ENCODE measurements at regions not wholly inside any gene's neighbourhood (a gene's known extent, or its start where the extent isn't known, plus 50 kb on each side); places are given as distances from the start of the nearest gene placed in this dataset.

DNA sequence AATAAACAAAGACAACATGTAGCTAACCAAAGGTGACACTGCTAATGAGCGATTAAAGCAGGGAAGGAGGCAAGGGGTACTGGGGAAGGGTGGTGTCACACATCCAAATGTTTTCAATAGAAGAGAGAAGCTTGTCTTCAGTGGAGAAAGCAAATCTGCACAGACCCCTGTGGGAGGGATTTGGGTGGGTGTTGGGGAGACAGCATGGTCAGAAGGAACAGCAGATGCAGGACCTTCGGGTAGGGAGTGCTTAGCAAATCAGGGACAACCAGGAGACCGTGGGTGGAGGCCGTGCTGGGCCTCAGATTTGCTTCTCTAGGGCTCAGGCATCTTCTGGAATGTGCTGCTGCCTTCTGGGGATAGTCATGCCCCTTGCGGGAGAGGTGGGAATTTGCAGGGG, 185.3 kb upstream of the RAB6C start:
- no peaks in the 10 kb centered on the region for H3K4me1 ChIP-seq (ENCODE audit: control extremely low read depth in 1 of 4, control insufficient read depth in 4 of 4, insufficient read depth in 4 of 4, low read length in 3 of 4)
- 87% methylated on average over 4 of the region's 5 CpGs for WGBS (ENCODE audit: insufficient coverage)

DNA sequence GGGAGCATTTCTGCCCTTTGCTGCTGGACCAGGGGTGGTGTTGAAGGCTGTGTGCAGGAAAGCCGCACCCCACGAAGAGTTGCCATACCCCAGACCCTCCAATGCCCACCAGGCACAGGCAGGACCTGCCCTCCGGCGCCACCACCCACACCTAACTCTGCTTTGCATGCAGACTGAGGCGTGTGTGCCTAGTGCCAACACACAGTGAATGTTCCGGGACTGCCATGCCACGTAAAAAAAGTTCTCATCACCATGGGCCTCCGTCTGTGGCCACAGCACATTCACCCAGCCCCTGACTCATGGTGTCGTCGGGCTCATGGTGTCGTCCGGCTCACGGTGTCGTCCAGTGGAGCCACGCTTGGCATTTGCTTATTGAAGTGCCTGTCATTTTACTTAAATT, 184.9 kb upstream of the RAB6C start:
- ChIA-PET CTCF (interaction anchor here (1.6 kb wide), 1 partner anchor 12 kb away, joined by 4 read pairs; no protein-coding TSS in a partner anchor), POLR2A (no interaction called here)
- DNase-seq = no peak
- Histone ChIP-seq H3K4me1 (ENCODE audit: control extremely low read depth in 1 of 4, control insufficient read depth in 4 of 4, insufficient read depth in 4 of 4, low read length in 3 of 4) (no peaks in the 10 kb centered on the region), H3K36me3 (ENCODE audit: control insufficient read depth in 4 of 4, insufficient read depth in 4 of 4, low read length in 3 of 4) (no peaks in the 10 kb centered on the region), H3K27ac (ENCODE audit: insufficient read depth in 1 of 2, low read depth in 1 of 2, low read length in 2 of 2, poor library complexity in 1 of 2, severe bottlenecking in 2 of 2) (no peak overlapping the region), H3K9me3 (ENCODE audit: control extremely low read depth in 1 of 5, control insufficient read depth in 4 of 5, insufficient read depth in 2 of 5, low read depth in 1 of 5, low read length in 4 of 5) (no peaks in the 10 kb centered on the region), H3K27me3 (replicated peaks in 2 of 5; ENCODE audit: control insufficient read depth in 4 of 5, insufficient read depth in 5 of 5, low read length in 4 of 5) (peaks cover 0 to 5% (median 0%) of the 10 kb centered on the region in 5 experiments), H3K4me3 (ENCODE audit: control insufficient read depth in 1 of 7, extremely low read depth in 1 of 7, insufficient read depth in 4 of 7, low read depth in 2 of 7, low read length in 6 of 7) (no peak overlapping the region)
- WGBS (ENCODE audit: insufficient coverage) = 89% methylated on average over 10 of the region's 15 CpGs

More for the DNA sequence above, 185.3 kb upstream of the RAB6C start:
- POLR2A ChIA-PET = no interaction called here
- H3K27ac ChIP-seq (ENCODE audit: insufficient read depth in 1 of 2, low read depth in 1 of 2, low read length in 2 of 2, poor library complexity in 1 of 2, severe bottlenecking in 2 of 2) = no peak overlapping the region
- H3K9me3 ChIP-seq (ENCODE audit: control extremely low read depth in 1 of 5, control insufficient read depth in 4 of 5, insufficient read depth in 2 of 5, low read depth in 1 of 5, low read length in 4 of 5) = no peaks in the 10 kb centered on the region
- no peak for DNase-seq
- H3K4me3 ChIP-seq (ENCODE audit: control insufficient read depth in 1 of 7, extremely low read depth in 1 of 7, insufficient read depth in 4 of 7, low read depth in 2 of 7, low read length in 6 of 7) = no peak overlapping the region
- CTCF ChIA-PET = interaction anchor here (0.6 to 1.6 kb wide), 2 partner anchors 13 to 31 kb away, joined by 3 to 4 read pairs; no protein-coding TSS in a partner anchor
- no peaks in the 10 kb centered on the region for H3K36me3 ChIP-seq (ENCODE audit: control insufficient read depth in 4 of 4, insufficient read depth in 4 of 4, low read length in 3 of 4)
- peaks cover 0 to 5% (median 0%) of the 10 kb centered on the region in 5 experiments for H3K27me3 ChIP-seq (replicated peaks in 2 of 5; ENCODE audit: control insufficient read depth in 4 of 5, insufficient read depth in 5 of 5, low read length in 4 of 5)

GRCh38 chr2:129796225-129796624, 183.2 kb upstream of the RAB6C start:
- Histone ChIP-seq H3K27ac (ENCODE audit: insufficient read depth in 1 of 2, low read depth in 1 of 2, low read length in 2 of 2, poor library complexity in 1 of 2, severe bottlenecking in 2 of 2) (no peak overlapping the region), H3K36me3 (ENCODE audit: control insufficient read depth in 4 of 4, insufficient read depth in 4 of 4, low read length in 3 of 4) (no peaks in the 10 kb centered on the region), H3K4me3 (ENCODE audit: control insufficient read depth in 1 of 7, extremely low read depth in 1 of 7, insufficient read depth in 4 of 7, low read depth in 2 of 7, low read length in 6 of 7) (no peak overlapping the region), H3K27me3 (replicated peaks in 2 of 5; ENCODE audit: control insufficient read depth in 4 of 5, insufficient read depth in 5 of 5, low read length in 4 of 5) (peaks cover 0 to 4% (median 0%) of the 10 kb centered on the region in 5 experiments), H3K9me3 (ENCODE audit: control extremely low read depth in 1 of 5, control insufficient read depth in 4 of 5, insufficient read depth in 2 of 5, low read depth in 1 of 5, low read length in 4 of 5) (no peaks in the 10 kb centered on the region), H3K4me1 (ENCODE audit: control extremely low read depth in 1 of 4, control insufficient read depth in 4 of 4, insufficient read depth in 4 of 4, low read length in 3 of 4) (no peaks in the 10 kb centered on the region)
- ChIA-PET POLR2A (no interaction called here), CTCF (no interaction called here)
- DNase-seq = no peak
- 92% methylated on average over 7 of the region's 7 CpGs for WGBS (ENCODE audit: insufficient coverage)

- H3K27ac ChIP-seq (ENCODE audit: insufficient read depth in 1 of 2, low read depth in 1 of 2, low read length in 2 of 2, poor library complexity in 1 of 2, severe bottlenecking in 2 of 2) = no peak overlapping the region
- no peaks in the 10 kb centered on the region for H3K9me3 ChIP-seq (ENCODE audit: control extremely low read depth in 1 of 5, control insufficient read depth in 4 of 5, insufficient read depth in 2 of 5, low read depth in 1 of 5, low read length in 4 of 5)
- ChIA-PET CTCF (no interaction called here), POLR2A (no interaction called here)
- H3K4me1 ChIP-seq (ENCODE audit: control extremely low read depth in 1 of 4, control insufficient read depth in 4 of 4, insufficient read depth in 4 of 4, low read length in 3 of 4) = no peaks in the 10 kb centered on the region
- no peak overlapping the region for H3K4me3 ChIP-seq (ENCODE audit: control insufficient read depth in 1 of 7, extremely low read depth in 1 of 7, insufficient read depth in 4 of 7, low read depth in 2 of 7, low read length in 6 of 7)
- H3K36me3 ChIP-seq (ENCODE audit: control insufficient read depth in 4 of 4, insufficient read depth in 4 of 4, low read length in 3 of 4) = no peaks in the 10 kb centered on the region
- 97% methylated on average over 7 of the region's 9 CpGs for WGBS (ENCODE audit: insufficient coverage)
- DNase-seq = no peak
- H3K27me3 ChIP-seq (replicated peaks in 2 of 5; ENCODE audit: control insufficient read depth in 4 of 5, insufficient read depth in 5 of 5, low read length in 4 of 5) = peaks cover 0 to 4% (median 0%) of the 10 kb centered on the region in 5 experiments
These were observed 182.5 kb upstream of the RAB6C start for GRCh38 chr2:129796801-129797488.

DNA sequence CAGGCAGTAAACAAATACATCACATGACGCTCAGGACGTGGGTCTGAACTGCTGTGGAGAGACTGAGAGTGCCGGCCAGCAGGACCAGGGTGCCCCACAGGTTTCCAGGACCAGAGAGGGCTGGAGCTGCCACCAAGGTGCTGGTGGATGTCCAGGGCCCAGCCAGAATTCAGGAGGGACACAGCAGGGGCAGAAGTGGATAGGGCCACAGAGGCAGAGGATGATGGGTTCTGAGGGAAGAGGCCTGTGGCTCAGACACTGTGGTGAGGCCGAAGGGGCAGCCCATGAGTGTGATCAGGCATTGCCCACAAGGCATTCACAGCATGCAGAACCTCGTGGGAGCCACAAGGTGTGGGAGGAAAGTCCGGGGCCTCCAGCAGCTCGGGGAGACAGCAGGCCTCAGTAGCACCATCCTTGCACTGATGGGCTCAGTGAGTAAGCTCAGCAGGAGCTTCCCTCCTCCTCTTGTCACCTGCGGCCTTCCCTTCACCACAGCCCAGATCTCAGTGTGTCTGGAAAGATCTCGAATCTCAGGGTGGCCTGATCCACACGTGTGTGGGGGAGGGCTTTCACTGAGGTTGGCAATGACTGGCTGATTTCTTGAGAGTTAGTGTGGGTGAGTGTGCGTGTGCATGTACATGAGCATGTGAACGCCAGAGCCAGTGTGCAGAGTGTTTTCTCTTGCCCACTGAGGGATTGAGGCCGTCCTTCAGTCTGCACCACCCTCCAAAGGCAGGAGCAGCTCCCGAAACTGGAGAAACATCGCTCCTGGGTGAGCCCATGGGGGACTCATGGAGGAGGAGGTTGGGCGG, 181.8 kb upstream of the RAB6C start:
- ChIA-PET CTCF (no interaction called here), POLR2A (no interaction called here)
- peaks cover 0 to 6% (median 0%) of the 10 kb centered on the region in 5 experiments for H3K27me3 ChIP-seq (replicated peaks in 2 of 5; ENCODE audit: control insufficient read depth in 4 of 5, insufficient read depth in 5 of 5, low read length in 4 of 5)

DNA sequence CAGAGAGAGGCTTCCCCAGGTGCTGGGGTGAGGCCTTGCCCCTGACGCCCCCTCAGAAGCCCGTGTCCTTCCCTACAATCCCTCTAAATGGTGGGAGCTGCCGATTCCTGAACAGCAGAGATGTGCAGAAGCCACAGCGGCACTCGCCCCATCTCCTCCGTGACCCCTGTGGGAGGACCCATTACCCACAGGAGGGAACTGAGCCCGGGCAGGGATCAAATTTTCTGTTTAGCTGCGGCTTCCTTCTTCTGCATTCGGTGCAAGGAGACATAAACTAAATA, 181.2 kb upstream of the RAB6C start:
- H3K27me3 ChIP-seq (replicated peaks in 2 of 5; ENCODE audit: control insufficient read depth in 4 of 5, insufficient read depth in 5 of 5, low read length in 4 of 5) = peaks cover 0 to 6% (median 0%) of the 10 kb centered on the region in 5 experiments
- no peaks in the 10 kb centered on the region for H3K36me3 ChIP-seq (ENCODE audit: control insufficient read depth in 4 of 4, insufficient read depth in 4 of 4, low read length in 3 of 4)
- H3K27ac ChIP-seq (ENCODE audit: insufficient read depth in 1 of 2, low read depth in 1 of 2, low read length in 2 of 2, poor library complexity in 1 of 2, severe bottlenecking in 2 of 2) = no peak overlapping the region
- ChIA-PET CTCF (no interaction called here), POLR2A (no interaction called here)
- H3K4me1 ChIP-seq (ENCODE audit: control extremely low read depth in 1 of 4, control insufficient read depth in 4 of 4, insufficient read depth in 4 of 4, low read length in 3 of 4) = no peaks in the 10 kb centered on the region
- no peak overlapping the region for H3K4me3 ChIP-seq (ENCODE audit: control insufficient read depth in 1 of 7, extremely low read depth in 1 of 7, insufficient read depth in 4 of 7, low read depth in 2 of 7, low read length in 6 of 7)
- 96% methylated on average over 8 of the region's 9 CpGs for WGBS (ENCODE audit: insufficient coverage)
- DNase-seq = no peak
- no peaks in the 10 kb centered on the region for H3K9me3 ChIP-seq (ENCODE audit: control extremely low read depth in 1 of 5, control insufficient read depth in 4 of 5, insufficient read depth in 2 of 5, low read depth in 1 of 5, low read length in 4 of 5)

More for the DNA sequence above, 181.8 kb upstream of the RAB6C start:
- no peak overlapping the region for H3K27ac ChIP-seq (ENCODE audit: insufficient read depth in 1 of 2, low read depth in 1 of 2, low read length in 2 of 2, poor library complexity in 1 of 2, severe bottlenecking in 2 of 2)
- 92% methylated on average over 13 of the region's 16 CpGs for WGBS (ENCODE audit: insufficient coverage)
- H3K4me3 ChIP-seq (ENCODE audit: control insufficient read depth in 1 of 7, extremely low read depth in 1 of 7, insufficient read depth in 4 of 7, low read depth in 2 of 7, low read length in 6 of 7) = no peak overlapping the region
- H3K36me3 ChIP-seq (ENCODE audit: control insufficient read depth in 4 of 4, insufficient read depth in 4 of 4, low read length in 3 of 4) = no peaks in the 10 kb centered on the region
- no peak for DNase-seq
- H3K4me1 ChIP-seq (ENCODE audit: control extremely low read depth in 1 of 4, control insufficient read depth in 4 of 4, insufficient read depth in 4 of 4, low read length in 3 of 4) = no peaks in the 10 kb centered on the region
- H3K9me3 ChIP-seq (ENCODE audit: control extremely low read depth in 1 of 5, control insufficient read depth in 4 of 5, insufficient read depth in 2 of 5, low read depth in 1 of 5, low read length in 4 of 5) = no peaks in the 10 kb centered on the region

DNA sequence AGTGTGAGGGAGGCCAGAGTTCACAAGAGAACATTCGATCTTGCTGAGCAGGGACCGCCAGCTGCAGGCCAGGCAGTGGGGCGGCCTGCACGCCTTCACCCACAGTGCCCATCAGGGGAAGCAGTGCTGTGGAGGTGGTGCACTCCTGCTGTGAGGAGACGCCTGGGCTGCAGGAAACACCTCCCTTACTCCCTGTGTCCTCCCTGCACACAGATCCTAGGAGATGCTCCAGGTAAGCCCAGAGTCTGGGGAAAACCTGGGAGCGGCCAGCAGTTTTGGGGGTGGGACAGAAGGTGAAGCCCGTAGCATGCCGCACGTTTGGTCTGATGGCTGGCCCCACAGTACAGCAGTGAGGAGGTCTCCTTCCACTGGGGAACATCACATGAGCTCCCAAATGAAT, 180.8 kb upstream of the RAB6C start:
- Histone ChIP-seq H3K27me3 (replicated peaks in 2 of 5; ENCODE audit: control insufficient read depth in 4 of 5, insufficient read depth in 5 of 5, low read length in 4 of 5) (peaks cover 0 to 6% (median 0%) of the 10 kb centered on the region in 5 experiments), H3K9me3 (ENCODE audit: control extremely low read depth in 1 of 5, control insufficient read depth in 4 of 5, insufficient read depth in 2 of 5, low read depth in 1 of 5, low read length in 4 of 5) (no peaks in the 10 kb centered on the region), H3K27ac (ENCODE audit: insufficient read depth in 1 of 2, low read depth in 1 of 2, low read length in 2 of 2, poor library complexity in 1 of 2, severe bottlenecking in 2 of 2) (no peak overlapping the region), H3K4me1 (ENCODE audit: control extremely low read depth in 1 of 4, control insufficient read depth in 4 of 4, insufficient read depth in 4 of 4, low read length in 3 of 4) (no peaks in the 10 kb centered on the region), H3K4me3 (ENCODE audit: control insufficient read depth in 1 of 7, extremely low read depth in 1 of 7, insufficient read depth in 4 of 7, low read depth in 2 of 7, low read length in 6 of 7) (no peak overlapping the region), H3K36me3 (ENCODE audit: control insufficient read depth in 4 of 4, insufficient read depth in 4 of 4, low read length in 3 of 4) (no peaks in the 10 kb centered on the region)
- DNase-seq = no peak
- ChIA-PET CTCF (no interaction called here), POLR2A (no interaction called here)
- WGBS (ENCODE audit: insufficient coverage) = 98% methylated on average over 9 of the region's 9 CpGs
